ENCODE measurements at regions not wholly inside any gene's neighbourhood (a gene's known extent, or its start where the extent isn't known, plus 50 kb on each side); places are given as distances from the start of the nearest gene placed in this dataset.

- TF ChIP-seq POLR2AphosphoS5 (IDR thresholded peaks at IDR 0.05): no peak
- TF ChIP-seq EP300 (conservative IDR thresholded peaks at IDR 0.05; ENCODE audit: poor library complexity, severe bottlenecking): no peak
- no peak for TF ChIP-seq CTCF (IDR thresholded peaks at IDR 0.05; ENCODE audit: poor library complexity, severe bottlenecking)
- TF ChIP-seq REST (IDR thresholded peaks at IDR 0.05; ENCODE audit: borderline replicate concordance): no peak
These were observed 97.8 kb upstream of the GSE1 start for GRCh38 chr16:85515319-85515745.
